Gastrocnemius medialis (tissue), 4 donors: ENCODE measurements at regions not wholly inside any gene's neighbourhood (a gene's known extent, or its start where the extent isn't known, plus 50 kb on each side); places are given as distances from the start of the nearest gene placed in this dataset.

Experiments
- CTCF ChIP-seq, 5 experiments: fragments of 450-650 bp in 3 of 5; fragments of 200-600 bp in 2 of 5; sonication (generic) in 2 of 5; IDR thresholded peaks in 4 of 5; conservative IDR thresholded peaks in 1 of 5; 1 replicate in 4 of 5; 2 replicates in 1 of 5; pipeline ENCODE4 v1.5.1; 2016 to 2019; ENCODE audit warnings: antibody characterized with exemption in 5 of 5, mild to moderate bottlenecking in 3 of 5, moderate library complexity in 3 of 5
- POLR2A ChIP-seq, 2 donors: fragments of 450-650 bp; IDR thresholded peaks; one replicate each; pipeline ENCODE4 v1.6.1; 2017; ENCODE audit warnings: antibody characterized with exemption in 2 of 2, mild to moderate bottlenecking in 2 of 2, moderate library complexity in 2 of 2

GRCh38 chr9:90009447-90009846 is 404.6 kb downstream of the GADD45G start:
- TF ChIP-seq CTCF (IDR thresholded peaks at IDR 0.05 in 4 of 5, conservative IDR thresholded peaks at IDR 0.05 in 1 of 5): no peak
- TF ChIP-seq POLR2A (IDR thresholded peaks at IDR 0.05): no peak
